Astrocyte of the spinal cord (primary cell): ENCODE measurements at regions not wholly inside any gene's neighbourhood (a gene's known extent, or its start where the extent isn't known, plus 50 kb on each side); places are given as distances from the start of the nearest gene placed in this dataset.

ENCODE experiments used
- DNase-seq: peaks from one replicate; pipeline ENCODE4 v3.0.0; 2011; ENCODE audit warnings: low read depth, low spot score
- H3K4me3 ChIP-seq: 2 replicates; pipeline ENCODE4 v1.5.1; 2011; ENCODE audit warnings: low read depth, mild to moderate bottlenecking, low read length, moderate library complexity
- CTCF ChIP-seq: IDR thresholded peaks from 2 replicates; pipeline ENCODE4 v1.5.1; 2012; ENCODE audit warnings: low read depth, mild to moderate bottlenecking, low read length, inconsistent platforms
- in situ Hi-C: cut with HindIII; loops from 2 replicates; pipeline ENCODE4 v1.10.0; 2017; ENCODE audit warnings: low sequenced_read_pairs

- no peak for TF ChIP-seq CTCF
- no peak for DNase-seq
- in situ Hi-C loops: no loop called here
- H3K4me3 ChIP-seq: no peak overlapping the region
These were observed 610.1 kb upstream of the ANKRD30A start for GRCh38 chr10:36515319-36515718.

- no peak for TF ChIP-seq CTCF
- in situ Hi-C loops: no loop called here
- H3K4me3 ChIP-seq: no peak overlapping the region
- DNase-seq: no peak
These were observed 617.7 kb upstream of the ANKRD30A start for GRCh38 chr10:36507715-36508114.

GRCh38 chr10:36506697-36507496 lies 618.5 kb upstream of the ANKRD30A start:
- DNase-seq: no peak
- H3K4me3 ChIP-seq: no peak overlapping the region
- in situ Hi-C loops: no loop called here
- TF ChIP-seq CTCF: no peak

GRCh38 chr10:36506261-36506660 lies 619.1 kb upstream of the ANKRD30A start:
- in situ Hi-C loops: no loop called here
- DNase-seq: no peak
- no peak for TF ChIP-seq CTCF
- no peak overlapping the region for H3K4me3 ChIP-seq

- in situ Hi-C loops: no loop called here
- DNase-seq: no peak
- TF ChIP-seq CTCF: no peak
- H3K4me3 ChIP-seq: no peak overlapping the region
These were observed 620.6 kb upstream of the ANKRD30A start for GRCh38 chr10:36504758-36505157.

GRCh38 chr10:36500266-36500665 lies 625.1 kb upstream of the ANKRD30A start:
- no peak for TF ChIP-seq CTCF
- DNase-seq: no peak
- H3K4me3 ChIP-seq: no peak overlapping the region
- in situ Hi-C loops: no loop called here
